GM18868 (cell line): ENCODE measurements at regions not wholly inside any gene's neighbourhood (a gene's known extent, or its start where the extent isn't known, plus 50 kb on each side); places are given as distances from the start of the nearest gene placed in this dataset.
"Not testable (repeated sequence)": the region's sequence is repeated elsewhere in the genome, so short reads cannot be mapped to it uniquely, and the experiment has no call there.

Source experiments
- ATAC-seq: cut with Tn5 transposase; IDR thresholded peaks from one replicate; pipeline ENCODE4 v1.9.1; 2021; ENCODE audit warnings: mild to moderate bottlenecking, moderate library complexity; ENCODE audit not compliant: unreplicated experiment

DNA sequence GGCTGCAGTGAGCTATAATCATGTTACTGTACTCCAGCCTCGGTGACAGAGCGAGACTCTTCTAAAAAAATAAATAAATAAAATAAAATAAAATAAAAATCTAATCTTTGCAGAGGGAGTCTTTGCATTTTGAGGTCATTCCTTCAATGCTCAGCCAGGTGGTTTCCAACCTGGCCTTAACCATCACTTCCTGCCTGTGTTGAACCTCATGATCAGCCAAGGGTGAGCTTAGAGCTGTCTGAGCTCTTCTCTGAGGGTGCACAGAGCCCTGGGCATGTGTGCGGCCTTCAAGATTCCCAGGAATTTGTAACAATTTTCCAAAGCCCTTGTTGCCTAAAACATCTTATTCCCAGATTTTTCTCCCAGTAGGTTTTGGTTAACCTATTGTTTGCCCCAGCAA is 94.3 kb downstream of the KCNJ12 start:
- not testable (repeated sequence) for ATAC-seq

DNA sequence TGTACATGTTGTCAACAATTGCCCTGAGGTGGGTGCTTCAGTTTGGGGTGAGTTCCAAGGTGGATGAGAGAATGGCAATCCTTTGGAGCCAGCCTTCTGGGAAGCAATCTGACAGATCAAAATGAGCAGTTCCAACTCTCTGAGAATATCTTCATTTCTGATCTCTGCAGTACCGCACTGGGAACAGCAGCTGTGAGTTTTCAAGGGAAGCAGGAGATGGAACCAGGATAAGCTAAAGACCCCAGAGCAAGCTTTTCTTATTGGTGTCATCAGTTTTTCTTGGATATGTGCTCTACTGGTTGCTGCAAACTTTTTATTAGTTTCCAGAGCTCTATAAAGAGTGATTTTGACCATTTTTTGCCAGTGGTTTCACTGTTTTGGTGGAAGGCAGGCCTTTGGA is 94.7 kb downstream of the KCNJ12 start:
- no peak for ATAC-seq

DNA sequence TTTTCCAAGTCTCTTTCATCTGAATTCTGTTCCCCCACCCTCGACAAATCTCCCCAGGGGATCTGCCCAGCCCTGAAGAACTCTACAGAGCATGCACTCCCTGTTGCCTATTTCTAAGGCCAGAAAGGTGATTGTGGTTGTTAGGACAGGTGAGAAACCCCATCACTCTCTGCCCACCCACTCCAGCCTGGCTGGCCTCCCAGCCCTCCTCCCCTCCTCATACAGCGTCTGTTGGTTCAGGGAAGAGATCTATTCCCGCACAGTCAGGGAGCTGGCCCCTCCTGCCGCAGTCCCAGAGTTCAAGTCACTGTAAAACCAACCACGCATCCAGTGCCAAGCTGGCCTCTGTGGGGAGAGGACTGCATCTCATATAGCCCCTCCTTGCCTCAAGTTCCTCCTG is 98.7 kb downstream of the KCNJ12 start:
- ATAC-seq = no peak

DNA sequence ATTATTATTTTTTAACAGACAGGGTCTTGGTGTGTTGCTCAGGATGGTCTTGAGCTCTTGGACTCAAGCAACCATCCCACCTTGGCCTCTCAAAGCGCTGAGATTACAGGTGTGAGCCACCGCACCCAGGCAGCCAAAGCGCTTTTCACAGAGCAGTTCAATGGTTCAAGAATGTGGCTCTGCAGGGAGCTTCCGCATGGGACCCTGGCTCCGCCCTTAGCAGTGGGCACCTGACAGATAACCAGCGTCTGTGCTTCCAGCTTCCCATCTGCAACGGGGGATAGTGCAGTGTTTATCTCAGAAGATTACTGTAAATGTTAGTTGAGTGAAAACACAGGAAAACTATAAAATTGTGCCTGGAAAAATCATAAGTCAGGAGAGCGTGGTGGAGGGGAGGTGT is 99.4 kb downstream of the KCNJ12 start:
- no peak for ATAC-seq

DNA sequence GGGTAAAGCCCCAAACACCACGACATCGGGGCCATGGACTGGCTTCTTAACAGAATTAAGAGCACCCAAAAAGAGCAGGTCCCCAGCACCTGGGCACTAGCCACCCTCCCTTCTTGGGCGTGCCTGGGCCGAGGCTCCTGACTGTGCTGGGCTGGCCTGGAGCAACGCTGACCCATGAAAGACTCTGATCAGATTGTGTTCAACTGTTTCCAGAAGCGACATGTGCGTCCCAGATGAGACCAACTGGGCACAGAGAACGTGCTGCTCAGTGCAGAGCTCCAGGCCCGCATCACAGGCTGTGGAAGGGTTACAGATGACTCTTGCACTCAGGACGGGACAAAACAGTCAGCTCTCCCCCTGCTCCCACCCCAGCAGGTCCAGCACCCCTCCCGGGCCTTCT is 100.7 kb downstream of the KCNJ12 start:
- no peak for ATAC-seq

DNA sequence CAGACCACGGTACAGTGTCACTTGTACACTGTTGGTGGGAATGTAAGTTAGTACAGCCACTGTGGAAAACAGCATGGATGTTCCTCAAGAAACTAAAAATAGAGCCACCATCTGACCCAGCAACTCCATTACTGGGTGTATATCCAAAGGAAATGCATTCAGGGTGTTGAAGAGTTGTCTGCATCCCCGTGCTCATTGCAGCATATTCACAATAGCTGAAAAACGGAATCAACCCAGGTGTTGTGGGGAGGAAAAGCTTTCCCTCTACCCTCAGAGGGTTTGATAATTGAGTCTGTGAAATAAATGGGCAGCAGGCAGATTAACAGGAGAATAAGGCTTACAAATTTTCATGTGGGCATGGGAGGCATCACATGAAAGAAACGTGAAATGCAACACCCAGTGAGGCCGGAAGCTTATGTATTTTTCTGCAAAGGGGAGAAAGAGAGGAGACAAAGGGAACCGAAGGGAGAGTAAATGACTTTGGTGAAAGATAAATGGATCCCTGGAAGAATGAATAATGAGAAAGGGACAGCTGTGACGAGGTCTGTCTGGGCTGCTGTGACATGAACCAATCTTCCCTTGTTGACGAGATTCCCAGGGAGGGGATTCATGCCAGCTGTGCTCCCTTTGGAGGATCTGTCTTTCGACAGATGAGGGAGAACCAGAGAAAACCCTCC is 106.2 kb downstream of the KCNJ12 start:
- no peak for ATAC-seq

DNA sequence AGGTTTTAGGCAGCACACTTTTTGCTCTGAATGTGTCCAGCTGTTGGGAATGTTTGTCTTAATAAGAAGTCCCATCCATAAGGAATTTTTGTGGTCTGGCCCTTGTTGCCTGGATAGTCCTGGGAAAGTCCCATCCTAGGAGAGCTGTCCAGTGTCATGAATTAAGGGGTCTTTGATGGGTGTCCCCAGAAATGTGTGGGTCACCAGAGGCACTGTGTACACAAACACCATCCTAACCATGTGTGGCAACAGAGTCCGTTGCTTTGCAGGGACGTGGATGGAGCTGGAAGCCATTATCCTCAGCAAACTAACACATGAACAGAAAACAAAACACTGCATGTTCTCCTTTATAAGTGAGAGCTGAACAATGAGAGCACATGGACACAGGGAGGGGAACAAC is 111.9 kb downstream of the KCNJ12 start:
- not testable (repeated sequence) for ATAC-seq

DNA sequence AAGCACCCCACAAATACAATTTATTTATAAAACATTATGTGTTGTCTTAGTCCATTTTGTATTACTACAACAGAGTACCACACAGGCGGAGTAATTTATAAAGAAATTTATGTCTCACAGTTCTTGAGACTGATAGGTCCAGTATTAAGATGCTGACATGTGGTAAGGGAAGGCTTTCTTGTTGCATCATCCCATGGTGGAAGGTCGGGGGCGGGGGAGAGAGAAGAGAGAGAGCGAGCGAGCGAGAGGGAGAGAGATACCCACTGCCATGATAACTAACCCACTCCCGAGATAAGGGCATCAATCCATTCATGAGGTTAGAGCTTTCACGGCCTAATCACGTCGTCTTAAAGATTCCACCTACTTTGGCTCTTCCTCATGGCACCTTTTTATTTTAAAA is 117.8 kb downstream of the KCNJ12 start:
- ATAC-seq = no peak

DNA sequence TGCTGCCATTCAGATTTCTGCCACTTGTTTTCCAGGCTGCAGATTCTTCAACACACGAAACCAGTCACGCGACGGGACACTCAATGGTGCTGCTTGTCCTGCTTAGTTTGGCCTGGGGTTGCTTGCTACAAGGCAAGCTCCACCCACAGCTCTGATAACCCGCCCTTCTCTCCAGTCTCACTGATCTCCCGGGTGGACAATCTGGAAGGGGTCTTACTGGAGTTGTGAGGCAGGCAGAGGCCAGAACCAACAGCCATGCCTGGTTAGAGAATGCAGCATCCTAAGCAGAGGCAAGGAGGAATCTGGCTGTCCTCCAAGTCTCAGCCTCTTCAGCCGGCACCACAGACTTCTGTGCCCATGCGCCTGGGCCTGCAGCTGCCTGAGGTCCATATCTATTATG is 119.1 kb downstream of the KCNJ12 start:
- no peak for ATAC-seq

DNA sequence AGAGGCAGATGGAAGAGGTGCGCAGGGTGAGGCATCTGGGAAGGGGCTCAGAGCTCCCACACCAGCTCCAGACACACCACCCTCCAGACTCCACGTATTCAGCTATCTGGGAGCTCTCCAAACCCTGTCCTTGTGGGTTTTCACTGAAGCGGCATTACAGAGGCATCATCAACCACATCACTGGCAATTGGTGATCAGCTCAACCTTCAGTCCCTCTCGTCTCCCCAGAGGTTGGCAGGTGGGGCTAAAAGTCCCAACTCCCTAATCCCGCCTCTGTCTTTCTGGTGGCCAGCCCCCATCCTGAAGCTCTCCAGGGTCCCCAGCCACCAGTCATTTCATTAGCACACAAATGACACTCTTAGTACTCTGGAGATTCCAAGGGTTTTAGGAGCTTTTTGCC is 123.9 kb downstream of the KCNJ12 start:
- no peak for ATAC-seq

DNA sequence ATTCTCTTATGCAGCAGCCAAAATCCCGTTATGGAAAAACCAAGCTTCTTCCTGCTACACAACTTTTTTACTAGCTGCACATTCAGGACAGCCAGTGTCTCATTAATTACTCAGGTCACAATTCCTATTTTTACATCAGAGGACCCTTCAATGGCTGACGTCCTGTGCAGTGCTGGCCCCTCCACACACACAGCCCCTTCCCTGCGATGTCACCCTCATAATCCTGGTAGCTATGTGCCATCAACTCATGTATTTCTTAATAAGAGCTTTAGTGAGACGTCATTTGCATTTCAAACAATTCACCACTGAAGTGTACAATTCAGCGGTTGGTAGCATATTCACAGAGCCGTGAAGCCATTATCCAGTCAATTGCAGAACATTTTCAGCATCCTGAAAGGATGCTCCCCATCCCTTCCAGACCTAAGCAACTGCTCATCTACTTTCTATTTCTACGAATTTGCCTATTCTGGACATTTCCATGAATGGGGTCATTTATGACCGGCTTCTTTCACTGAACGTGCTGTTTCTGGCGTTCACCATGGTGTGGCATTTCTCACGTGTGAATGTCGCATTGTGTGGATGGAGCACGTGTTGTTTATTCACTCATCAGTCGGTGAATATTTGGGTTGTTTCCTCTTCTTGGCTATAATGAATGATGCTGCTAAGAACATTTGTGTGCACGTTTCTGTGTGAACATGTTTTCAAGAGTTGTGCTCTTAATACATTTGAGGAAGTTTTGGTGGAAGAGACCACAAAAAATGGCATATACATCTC is 126.0 kb downstream of the KCNJ12 start:
- not testable (repeated sequence) for ATAC-seq

DNA sequence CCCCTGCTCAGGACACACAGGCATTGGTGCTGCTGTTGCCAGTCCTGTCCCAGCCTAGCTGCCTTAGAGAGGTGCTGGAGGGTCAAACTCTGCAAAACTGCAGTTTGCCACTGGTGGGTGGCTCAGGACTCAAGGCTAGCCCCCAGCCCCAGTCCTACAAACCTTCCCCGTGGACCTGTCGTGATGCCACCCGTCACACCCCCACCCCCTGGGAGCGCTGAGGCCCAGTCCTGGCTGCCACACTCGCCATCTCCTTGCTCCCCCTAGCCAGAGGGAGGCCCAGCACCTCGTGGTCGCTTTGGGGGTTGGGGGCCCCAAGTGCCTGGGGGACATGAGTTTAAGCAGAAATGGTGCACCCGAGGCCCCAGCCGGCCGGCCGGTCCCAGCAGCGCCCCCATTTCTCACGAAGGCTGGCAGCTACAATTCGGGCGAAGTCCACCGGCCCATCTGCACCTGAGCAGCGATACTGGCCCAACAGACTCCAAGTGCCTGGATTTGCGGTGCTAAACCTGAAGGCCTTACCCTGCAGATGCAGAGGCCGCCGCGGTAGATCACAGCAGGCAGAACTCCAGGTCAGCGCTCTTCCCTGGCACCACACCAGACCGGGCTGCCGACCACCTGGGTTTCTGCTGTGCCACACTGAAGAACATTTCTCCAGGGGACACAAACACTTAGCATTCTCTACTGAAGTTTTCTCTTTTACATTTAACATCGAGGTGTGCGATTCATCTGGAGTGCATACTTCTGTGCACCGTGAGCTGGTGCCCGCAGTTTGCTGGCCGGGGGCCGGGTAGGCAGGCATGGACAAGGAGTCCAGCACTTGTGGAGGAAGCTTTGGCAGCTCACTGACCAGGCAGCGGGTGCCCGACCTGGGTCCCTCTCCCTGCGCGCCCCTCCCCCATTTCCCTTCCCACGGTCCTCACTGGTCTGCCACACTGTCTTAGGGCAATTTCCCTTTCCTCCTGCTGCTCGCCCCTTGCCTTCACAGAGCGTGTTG is 130.0 kb downstream of the KCNJ12 start:
- no peak for ATAC-seq

DNA sequence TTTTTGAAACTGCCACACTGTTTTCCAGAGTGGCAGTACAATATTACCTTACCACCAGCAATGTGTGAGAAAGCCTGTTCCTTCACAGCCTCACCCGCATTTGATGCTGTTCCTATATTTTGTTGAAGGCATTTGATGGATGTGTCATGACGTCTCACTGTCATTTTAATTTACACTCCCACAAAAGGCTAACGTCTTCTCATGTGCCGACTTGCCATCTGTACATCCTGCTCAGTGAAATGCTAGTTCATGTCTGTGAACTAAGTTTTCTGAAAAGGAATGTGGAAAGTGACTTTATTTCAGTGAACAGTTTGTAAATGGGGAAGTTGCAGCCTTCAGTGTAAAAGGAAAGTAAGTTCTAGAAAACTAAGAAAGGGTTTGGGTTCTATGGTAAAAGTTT is 131.6 kb downstream of the KCNJ12 start:
- not testable (repeated sequence) for ATAC-seq

DNA sequence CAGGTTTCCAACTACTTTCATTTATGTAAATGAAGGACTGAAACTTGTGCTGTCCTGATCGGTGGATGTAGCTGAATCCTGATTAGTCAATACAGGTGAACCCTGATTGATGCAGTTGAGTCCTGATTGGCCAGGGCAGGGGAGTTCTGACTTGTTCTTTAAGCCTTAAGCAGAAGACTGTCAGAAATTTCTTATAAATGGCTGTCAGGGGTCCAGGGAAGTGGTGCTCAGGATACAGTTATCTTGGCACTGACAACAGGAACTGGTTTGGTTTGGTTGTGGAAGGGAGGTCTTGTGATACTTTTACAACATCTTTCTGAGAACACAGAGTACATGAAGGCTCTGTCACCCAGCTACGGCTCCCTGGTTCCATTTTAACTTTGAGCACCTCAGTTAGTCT is 132.1 kb downstream of the KCNJ12 start:
- ATAC-seq = no peak

DNA sequence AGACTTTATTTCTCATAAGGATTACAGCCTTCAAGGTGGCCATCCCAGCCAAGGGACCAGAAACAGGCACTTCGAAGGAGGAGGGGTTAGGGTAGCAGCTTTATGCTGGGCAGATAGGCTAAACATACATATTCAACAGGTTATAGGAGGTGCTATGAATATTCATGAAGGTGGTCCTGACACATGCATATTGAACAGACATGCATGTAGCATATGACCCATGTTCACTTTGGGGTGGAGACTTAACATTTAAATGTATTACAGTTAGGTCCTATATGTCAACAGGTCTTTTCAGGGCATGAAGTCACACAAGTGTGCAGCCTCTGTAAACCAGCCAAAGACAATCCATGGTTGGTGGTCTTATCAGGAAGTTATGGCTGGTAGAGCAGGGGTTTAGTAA is 133.2 kb downstream of the KCNJ12 start:
- not testable (repeated sequence) for ATAC-seq

DNA sequence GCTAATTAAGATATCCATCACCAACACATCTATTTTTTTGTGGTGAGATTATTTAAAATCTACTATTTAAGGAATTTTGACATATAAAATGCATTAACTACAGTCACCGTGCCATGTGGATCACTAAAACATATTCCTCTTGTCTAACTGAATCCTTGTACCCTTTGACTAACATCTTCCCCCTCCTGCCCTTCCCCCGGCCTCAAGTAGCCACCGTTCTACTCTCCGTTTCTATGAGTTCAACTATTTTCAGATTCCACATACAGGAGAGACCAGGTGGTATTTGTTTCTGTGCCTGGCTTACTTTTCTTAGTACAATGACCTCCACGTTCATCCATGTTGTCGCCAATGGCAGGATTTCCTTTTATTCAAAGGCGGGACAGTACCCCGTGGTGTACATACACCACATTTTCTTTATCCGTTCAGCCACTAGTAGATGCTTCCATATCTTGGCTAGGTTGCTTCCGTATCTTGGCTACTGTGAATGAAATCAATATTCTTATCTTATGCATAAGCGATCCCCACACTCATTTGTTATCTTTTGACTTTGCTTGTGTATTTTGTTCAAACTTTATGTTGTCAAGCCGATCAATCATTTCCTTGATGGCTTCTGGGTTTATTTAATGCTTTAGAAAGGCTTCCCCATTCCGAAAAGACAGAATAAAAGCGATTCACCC is 134.7 kb downstream of the KCNJ12 start:
- no peak for ATAC-seq

DNA sequence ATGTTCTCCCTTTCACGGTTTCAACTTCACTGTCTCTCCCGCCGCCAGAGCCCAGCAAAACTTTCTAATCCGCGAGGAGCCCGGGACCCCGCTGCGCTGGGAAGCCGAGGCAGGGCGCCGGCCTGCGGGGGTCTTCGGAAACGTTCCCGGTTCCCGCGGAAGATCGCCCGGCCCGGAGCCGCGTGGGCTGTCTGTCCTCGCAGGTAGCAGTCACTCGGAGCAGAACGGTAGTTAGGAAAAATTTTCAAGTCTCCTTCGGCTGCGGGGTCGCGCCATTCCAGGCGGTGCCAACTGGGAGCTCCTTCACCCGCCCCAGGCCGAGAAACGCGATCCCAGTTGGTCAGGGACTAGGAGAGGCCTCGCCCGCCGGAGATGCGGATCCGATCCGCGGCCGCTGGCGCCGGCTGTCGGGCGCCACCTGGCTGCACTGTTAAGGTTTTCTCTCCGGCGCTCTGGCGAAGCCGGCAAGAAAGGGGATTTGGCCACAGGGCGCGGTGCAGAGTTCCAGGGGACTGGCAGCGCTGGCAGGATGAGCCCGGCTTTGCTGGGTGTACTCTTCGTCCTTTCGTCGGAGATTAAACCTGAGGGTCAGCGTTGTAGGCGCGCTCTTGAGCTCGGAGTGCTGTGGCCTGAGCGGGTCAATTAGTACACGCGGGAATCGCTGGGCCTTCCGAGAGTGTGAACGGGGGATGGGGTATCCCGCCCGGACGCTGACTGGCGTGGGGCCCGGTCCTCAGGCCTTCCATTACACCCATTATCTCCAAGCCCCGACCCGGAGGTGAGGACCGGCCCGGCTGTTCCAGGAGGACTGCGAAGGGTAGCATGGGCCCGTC is 135.4 kb downstream of the KCNJ12 start:
- peak; percentile 79 for ATAC-seq

DNA sequence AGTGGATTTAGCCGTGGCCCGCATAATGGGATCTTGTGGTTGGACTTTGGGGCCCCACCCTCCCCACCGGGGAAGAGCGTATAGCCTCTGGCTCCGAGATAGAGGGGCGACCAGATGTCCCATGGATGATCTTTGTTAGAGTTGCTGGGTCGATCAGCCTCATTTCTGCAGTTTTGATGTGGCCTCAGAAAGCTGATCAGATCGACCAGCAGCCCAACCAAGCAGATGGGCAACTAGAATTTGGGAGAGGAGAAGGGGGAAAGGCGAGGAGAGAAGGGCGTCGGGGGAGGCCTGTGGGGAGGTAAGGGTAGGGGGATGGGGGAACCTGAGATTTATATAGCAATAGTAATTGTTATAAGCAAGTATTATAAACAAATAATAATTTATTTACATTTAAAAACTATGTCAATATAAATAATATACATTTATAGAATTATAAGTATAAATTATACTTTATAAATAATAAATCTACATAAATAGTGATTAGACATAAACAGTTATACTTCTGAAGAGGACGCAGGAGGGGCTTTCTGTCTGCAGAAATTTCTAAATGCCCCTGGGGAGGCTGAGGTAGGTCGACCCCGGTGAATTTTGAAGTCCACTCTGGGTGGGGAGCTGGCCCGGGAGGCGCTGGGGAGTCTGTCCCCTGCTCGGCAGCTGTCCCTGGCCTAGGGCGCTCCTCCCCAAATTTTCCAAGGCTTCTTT is 136.3 kb downstream of the KCNJ12 start:
- no peak for ATAC-seq

DNA sequence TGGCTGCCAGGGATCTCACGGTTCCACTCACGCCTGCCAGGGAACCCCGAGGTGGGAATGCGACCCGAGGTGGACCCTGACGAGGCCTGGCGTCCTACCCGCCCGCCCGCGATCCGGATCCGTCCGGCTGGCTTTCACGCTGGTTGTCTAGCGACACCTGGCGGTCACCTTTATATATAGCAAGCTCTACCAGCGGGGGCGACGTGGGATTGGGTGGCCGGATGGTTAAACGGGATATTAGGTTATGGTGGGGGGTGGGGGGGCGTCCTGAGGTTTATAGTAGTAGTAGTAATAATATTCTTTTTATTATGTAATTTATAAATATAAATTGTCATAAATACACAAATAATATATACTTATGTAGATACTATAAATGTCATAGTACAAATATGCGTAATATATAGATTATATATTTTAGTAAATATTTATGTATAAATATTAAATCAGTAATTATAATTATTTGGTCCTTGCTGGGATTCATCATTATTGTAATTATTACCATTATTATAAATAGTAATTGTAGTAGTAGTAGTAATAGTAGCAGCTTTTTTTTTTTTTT is 136.9 kb downstream of the KCNJ12 start:
- peak; percentile 66 for ATAC-seq
